GM21723 (cell line): ENCODE measurements at regions not wholly inside any gene's neighbourhood (a gene's known extent, or its start where the extent isn't known, plus 50 kb on each side); places are given as distances from the start of the nearest gene placed in this dataset.
"Not testable (repeated sequence)": the region's sequence is repeated elsewhere in the genome, so short reads cannot be mapped to it uniquely, and the experiment has no call there.

Source experiments
- ATAC-seq: cut with Tn5 transposase; IDR thresholded peaks from one replicate; pipeline ENCODE4 v1.9.1; 2021; ENCODE audit warnings: mild to moderate bottlenecking, moderate library complexity; ENCODE audit not compliant: unreplicated experiment

- ATAC-seq, result no peak
Measured at GRCh38 chr6:103826209-103826608, 1033.5 kb downstream of the HACE1 start.

GRCh38 chr6:103820148-103820547 lies 1039.6 kb downstream of the HACE1 start:
- ATAC-seq, result no peak

GRCh38 chr6:103819509-103819908 lies 1040.2 kb downstream of the HACE1 start:
- no peak for ATAC-seq

GRCh38 chr6:103812970-103813369 lies 1046.7 kb downstream of the HACE1 start:
- no peak for ATAC-seq

GRCh38 chr6:103801901-103802479 lies 1057.7 kb downstream of the HACE1 start:
- ATAC-seq, result not testable (repeated sequence)

- no peak for ATAC-seq
Measured at GRCh38 chr6:103799971-103800670, 1059.6 kb downstream of the HACE1 start.

GRCh38 chr6:103798166-103798565 lies 1061.6 kb downstream of the HACE1 start:
- no peak for ATAC-seq

- ATAC-seq, result no peak
Measured at GRCh38 chr6:103797738-103798137, 1062.0 kb downstream of the HACE1 start.

GRCh38 chr6:103791458-103791857 lies 1068.3 kb downstream of the HACE1 start:
- ATAC-seq, result no peak

- ATAC-seq, result no peak
Measured at GRCh38 chr6:103784117-103784516, 1075.6 kb downstream of the HACE1 start.

GRCh38 chr6:103783329-103783728 lies 1076.4 kb downstream of the HACE1 start:
- ATAC-seq, result no peak

GRCh38 chr6:103769431-103769830 lies 1090.3 kb downstream of the HACE1 start:
- ATAC-seq, result no peak

- no peak for ATAC-seq
Measured at GRCh38 chr6:103750603-103751002, 1109.1 kb downstream of the HACE1 start.

GRCh38 chr6:103734016-103734415 lies 1125.7 kb downstream of the HACE1 start:
- ATAC-seq, result no peak

- no peak for ATAC-seq
Measured at GRCh38 chr6:103729658-103730057, 1130.1 kb downstream of the HACE1 start.

- no peak for ATAC-seq
Measured at GRCh38 chr6:103723438-103724322, 1136.0 kb downstream of the HACE1 start.

GRCh38 chr6:103722683-103723082 lies 1137.0 kb downstream of the HACE1 start:
- no peak for ATAC-seq

- no peak for ATAC-seq
Measured at GRCh38 chr6:103721923-103722322, 1137.8 kb downstream of the HACE1 start.

- no peak for ATAC-seq
Measured at GRCh38 chr6:103720393-103720792, 1139.3 kb downstream of the HACE1 start.

- no peak for ATAC-seq
Measured at GRCh38 chr6:103719545-103719944, 1140.2 kb downstream of the HACE1 start.

- no peak for ATAC-seq
Measured at GRCh38 chr6:103715269-103715668, 1144.5 kb downstream of the HACE1 start.

- not testable (repeated sequence) for ATAC-seq
Measured at GRCh38 chr6:103709236-103709635, 1150.5 kb downstream of the HACE1 start.
